HG03196 (cell line): ENCODE measurements at regions not wholly inside any gene's neighbourhood (a gene's known extent, or its start where the extent isn't known, plus 50 kb on each side); places are given as distances from the start of the nearest gene placed in this dataset.

Experiments used
- ATAC-seq: cut with Tn5 transposase; IDR thresholded peaks from one replicate; pipeline ENCODE4 v1.9.1; 2021; ENCODE audit not compliant: unreplicated experiment

DNA sequence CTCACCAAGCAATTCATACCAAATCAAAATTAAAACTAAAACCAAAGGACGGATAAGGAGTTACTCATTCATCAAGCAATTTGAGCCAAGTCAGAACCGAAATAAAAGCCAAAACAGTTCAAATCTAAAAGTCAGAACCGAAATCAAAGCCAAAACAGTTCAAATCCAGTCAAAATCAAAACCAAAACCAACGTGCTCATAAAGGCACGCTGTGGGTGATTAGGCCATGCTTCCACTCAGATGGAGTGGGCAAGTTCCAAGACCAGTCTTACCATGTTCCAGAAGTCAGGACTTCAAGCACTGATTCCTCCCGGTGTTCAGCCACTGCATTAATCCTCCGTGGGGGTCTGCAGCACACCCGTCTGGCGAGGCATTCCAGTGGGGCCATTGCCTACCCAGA, 409.3 kb downstream of the TGFB2 start:
- no peak for ATAC-seq

DNA sequence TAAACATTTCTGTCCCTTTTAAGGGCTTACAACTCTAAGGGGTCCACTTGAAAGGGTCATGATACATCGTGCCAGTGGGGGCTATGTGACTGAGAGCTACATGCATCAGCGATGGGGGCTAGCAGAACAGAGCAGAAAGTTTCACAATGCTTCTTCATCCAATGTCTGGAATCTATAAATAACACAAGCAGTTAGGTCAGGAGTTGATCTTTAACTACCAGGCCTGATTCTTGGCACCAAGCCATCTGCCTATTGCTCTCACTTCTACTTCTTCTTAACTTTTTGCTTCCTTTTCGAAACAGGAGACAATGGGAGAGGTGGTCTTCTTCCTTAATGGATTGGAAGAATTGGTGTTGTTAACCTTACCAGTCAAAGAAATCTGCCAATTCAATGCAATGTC, 410.0 kb downstream of the TGFB2 start:
- no peak for ATAC-seq

DNA sequence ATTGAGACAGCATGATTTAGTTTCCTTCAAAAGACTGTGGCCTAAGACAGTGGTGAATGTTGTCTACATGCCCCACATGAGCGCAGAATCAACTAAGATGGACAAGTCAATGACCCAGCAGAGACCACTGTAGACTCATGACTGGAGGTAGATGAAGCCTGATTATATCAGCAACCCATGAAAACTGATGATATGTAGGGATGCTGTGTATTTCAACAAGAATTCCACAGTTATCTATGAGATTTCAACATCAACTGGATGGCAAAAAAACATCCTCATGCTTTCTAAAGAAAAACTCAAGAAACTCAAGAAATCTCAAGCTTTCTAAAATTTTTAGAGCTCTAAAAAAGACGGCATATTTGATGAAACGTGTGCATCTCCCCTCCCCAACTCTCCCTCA, 413.9 kb upstream of the LYPLAL1 start:
- ATAC-seq, result no peak

DNA sequence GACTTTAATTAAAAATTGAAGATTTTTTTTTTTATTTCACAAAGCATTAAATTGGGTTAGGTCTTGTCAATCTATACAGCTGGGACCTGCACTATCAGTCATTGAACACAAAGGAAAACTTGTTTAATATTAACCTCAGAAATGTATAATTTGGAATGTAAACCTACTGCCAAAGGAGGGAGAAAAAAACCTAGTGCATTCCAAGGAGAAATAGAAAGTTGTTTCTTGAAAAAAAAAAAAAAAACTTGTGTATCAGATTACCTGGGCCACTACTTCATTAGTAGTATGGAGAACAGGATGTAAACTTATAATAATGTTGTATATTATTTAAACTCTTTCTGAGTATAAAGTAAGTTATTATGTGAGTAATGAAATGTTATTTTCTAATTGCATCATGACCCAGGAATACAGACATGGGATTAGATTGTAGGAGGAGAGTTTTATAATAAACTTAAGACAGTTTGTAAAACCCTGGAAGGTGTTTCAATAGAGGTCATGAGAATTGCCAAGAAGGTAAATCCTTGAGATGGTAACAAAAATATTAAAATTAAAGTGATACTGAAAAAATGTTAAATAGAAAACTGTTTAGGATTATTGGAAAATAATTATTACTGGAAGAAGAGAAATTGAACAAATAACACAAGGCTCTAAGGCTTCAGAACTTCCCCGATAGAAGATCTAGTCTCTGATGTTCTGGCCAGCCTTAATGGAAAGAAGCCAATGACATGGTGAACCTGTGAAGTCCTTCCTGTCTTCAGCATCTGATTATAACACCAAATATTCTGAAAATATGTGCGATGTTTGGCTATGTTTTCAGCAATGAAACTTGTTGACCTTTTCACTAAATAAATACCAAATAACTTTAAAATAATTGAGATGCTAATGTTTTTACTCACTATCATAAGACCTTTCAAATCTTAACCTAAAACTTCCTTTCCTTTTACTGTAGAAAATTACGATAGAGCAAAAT, 412.8 kb upstream of the LYPLAL1 start:
- ATAC-seq, result no peak

DNA sequence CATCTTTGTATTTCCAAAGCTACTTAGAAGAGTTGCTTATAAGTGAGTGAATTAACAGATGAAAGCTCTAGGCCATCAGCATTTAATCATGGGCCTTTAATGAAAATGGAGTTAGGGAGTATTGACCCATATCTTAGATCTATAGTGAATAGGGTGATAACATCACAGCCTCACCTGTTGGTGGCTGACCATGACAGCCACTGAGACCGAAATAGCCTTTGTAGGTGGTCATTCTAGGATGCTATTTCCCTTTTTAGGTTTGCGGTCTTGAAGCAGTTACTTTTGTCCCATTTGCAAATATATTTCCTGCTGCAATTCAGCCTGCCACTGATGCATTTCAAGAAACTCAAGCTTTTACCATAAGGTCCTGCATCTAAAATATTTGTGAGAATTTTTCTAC, 410.1 kb upstream of the LYPLAL1 start:
- no peak for ATAC-seq

DNA sequence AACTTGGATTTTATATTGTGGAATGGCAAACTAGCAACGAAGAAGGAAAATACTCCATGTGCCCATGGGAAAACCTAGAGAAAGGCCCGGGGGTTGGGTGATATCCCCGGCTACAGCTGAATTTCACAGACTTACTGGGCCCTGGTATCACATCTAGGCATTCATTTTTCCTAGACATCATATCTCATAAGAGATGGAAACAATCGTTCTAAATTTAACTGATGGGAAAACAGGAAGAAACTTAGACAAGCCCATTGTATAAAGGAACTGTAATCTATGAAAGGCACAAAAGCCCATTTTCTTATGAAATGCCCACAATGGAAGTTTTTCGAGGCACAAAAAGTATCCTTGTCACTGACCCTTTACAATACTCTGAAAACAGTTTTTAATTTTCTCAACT, 407.9 kb upstream of the LYPLAL1 start:
- ATAC-seq, result no peak

DNA sequence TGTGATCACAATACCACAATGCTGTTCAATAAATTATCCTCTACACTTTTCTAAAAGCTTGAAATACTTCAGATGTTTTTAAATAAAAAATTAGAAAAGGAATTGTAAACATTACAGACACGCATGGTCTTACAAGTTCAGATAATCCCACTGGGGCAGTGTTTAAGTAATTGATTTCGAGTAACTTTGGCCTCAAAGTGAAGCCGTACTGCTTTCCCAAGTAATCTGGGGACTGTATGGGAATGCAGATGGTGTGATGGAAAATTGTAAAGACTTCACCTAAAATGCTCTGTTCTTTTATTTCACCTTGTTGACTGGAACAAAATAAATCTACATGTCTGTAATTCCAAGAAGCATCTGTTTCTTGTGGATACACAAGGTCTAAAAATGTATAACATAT, 401.7 kb upstream of the LYPLAL1 start:
- no peak for ATAC-seq

DNA sequence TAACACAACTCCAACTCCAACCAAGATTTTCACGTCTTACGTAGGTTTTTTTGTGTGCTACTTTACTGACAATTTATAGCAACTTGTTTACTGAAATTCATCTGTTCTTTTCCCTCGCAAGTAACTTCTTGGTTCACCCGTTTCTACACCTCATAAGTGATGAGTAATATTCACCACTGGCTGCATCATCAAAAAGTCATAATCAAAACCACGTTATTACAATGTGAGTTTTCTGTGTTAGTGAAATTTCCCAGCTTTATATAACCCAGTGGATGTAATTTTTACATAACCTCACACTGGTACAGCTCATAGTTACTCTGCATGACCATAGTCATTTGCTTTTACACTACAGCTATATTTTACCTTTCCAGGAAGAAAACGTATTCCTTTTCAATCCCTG, 401.1 kb upstream of the LYPLAL1 start:
- ATAC-seq, result no peak

DNA sequence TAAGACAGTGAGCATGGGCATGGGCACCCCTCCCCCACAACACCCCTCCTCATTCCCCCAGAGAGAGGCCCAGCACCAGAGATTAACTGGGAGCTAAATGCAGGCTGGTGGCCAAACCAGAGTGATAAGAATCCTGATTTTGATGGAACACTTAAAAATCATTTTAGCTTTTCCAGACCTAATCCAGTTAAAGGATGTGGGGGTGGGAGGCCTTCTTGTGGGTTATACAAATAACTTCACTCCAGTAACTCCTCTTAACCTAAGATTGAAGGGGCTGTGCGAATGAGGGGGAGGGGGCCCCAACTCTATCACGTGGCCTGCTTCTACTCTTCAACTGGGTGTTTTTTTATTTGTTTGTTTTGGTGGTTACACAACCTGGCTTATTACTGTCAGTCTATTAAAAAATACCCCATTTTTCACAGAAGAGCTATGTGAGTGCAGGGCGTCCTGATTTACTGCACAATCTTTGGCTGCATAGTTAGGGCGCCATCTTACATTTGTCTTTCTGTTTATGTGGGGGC, 398.1 kb upstream of the LYPLAL1 start:
- ATAC-seq, result no peak

DNA sequence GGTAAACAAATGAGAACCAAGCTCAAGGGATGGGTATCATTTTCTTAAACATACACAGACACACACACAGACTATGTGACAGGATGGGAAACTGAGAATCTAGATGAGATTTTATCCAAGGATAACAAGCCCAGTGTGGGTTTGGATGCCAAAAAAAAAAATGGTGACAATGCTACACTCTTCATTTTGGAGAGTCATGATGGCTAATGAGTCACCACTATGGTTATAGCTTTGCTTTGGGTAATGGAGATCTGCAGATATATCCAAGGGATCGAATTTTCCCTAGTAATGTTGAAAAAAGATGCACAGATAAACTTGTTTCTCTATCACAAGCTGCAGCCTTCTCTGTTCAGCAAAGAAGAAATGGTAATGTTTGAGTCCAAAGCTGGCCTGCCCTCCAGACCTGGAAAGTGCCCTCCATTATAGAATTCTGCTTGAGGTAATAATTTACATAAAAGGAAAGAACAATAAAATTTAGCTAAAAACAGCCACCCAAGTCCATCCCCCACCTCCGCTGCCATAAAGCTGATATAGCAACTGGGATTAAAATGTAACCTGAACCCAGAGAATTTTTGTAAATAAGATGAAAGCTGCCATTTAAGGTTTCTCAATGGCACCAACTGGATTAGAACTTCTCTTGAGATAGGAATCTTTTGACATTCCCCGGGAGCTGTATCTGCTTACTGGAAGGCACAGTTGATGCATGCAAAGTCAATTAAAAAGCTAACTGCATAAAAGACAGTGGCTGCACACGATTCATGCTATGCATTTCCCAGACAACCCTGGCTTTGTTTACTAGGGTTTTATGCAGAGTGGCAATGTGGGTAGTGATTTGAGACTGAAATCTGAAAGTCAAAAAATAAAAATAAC, 395.2 kb upstream of the LYPLAL1 start:
- ATAC-seq, result no peak

DNA sequence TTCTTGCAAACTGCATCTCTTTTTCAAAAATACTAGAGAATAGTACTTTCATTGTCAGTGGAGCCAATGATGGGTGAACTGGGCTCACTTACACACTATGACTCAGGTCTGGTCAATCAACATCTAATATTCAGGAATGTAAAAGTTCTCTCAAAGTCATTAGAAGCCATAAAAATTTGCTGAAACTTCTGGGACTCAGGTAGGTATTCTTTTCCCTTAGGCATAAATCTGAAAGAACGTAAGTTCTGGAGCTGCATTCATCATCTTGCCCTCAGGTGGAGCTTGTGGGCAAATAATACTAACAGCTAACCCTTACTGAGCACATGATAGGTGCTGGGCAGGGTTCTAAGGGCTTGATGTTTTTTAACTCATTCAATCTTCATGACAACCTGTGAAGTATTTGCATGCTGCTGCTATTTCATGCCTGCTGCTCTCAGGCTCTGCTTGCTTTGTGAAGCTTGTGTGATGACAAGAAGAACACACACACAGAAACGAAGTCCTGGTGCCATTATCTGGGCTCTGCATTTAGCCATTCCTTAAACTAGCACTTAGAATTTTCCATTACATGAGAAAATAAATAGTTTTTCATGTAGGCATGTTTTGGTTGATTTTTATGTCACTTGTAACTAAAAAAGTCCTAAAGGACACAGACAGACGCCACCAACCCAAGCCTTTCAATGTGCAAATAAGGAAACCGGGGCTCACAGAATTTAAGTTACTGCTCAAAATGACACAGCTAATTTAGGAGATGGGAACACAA, 394.2 kb upstream of the LYPLAL1 start:
- ATAC-seq, result no peak

DNA sequence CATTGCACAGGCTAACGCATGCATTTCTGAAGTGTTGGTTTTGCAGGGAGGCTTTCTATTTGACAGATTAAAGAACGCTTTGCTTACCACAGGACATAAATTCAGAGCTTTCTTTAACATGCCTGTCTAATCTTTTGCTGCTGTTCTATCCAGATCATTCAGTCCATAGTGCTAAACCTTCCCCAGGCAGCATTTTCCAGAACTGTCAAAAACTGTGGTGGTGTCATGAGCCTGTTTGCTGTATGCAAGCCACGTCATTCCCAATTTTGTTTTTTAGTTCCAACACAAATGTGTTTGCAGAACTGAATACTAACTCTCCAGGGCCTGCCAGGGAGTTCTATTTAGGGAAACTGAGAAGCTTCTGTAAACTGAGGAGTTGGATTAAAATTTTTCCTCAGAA, 390.5 kb upstream of the LYPLAL1 start:
- ATAC-seq, result no peak

DNA sequence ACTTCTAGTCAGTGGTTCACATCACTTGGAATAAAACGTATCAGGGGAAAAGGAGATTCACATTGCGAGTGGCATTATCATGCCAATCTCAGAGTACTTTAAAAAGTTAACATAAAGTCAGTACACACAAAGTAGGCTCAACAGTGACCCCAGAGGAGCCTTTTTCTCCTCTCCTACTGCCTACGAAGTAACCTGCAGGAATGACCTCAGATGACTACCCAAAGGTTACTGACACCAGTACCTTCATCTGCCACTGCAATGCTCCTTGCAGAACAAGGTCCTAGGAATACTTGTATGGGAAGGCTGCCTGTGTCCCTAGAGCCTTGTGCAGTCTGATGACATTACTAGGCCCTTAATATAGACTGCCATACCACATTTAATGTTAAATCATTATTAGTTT, 389.8 kb upstream of the LYPLAL1 start:
- no peak for ATAC-seq

DNA sequence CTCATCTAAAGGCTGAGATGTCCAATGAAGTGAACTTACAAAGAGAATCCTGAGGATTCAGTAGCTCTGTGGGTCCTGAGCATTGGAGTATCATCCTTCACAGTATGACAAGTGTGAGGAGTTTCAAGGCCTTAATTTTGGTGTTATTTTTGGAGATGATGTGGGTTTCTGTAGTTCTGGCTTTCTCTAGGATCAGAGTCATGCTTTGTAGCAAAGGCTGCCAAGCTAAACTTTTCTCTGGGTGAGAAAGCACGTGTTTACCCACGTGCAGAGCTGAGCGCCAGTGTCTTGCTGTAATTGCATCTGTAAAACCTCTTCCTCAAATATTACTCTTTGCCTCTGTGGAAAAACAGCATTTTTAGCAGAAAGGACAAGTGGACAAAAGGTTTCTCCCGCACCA, 387.8 kb upstream of the LYPLAL1 start:
- no peak for ATAC-seq

DNA sequence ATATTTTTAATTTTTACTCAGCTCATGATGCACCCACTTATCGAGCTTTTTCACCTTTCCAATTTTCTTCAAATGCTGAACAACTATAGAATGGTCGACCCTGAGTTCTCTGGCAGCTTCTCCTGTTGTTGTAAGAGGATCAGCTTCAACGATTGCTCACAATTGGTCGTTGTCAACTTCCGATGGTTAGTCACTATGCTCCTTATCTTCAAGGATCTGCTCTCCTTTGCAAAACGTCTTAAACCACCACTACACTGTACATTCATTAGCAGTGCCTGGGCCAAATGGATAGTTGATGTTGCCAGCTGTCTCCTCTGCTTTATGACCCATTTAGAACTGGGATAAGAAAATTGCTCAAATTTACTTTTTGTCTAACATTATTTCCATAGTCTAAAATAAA, 385.9 kb upstream of the LYPLAL1 start:
- ATAC-seq, result no peak

DNA sequence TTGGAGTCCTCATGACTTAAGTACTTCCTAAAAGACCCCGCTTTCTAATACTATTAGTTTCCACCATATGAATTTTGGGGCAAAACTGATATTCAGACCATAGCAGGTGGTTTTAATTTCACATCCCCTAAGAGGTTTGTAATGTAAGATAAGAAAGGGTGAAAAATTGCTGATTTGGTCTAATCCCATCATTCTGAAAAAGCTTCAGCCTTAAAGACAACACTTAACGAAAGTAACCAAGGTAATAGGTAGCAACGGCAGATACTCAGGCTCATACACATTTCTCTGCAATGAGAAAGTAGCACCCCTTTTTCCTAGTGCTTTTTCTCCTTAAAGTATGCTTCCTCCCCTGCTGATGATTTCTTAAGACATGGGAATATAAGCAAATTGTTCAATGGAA, 376.9 kb upstream of the LYPLAL1 start:
- ATAC-seq, result no peak

DNA sequence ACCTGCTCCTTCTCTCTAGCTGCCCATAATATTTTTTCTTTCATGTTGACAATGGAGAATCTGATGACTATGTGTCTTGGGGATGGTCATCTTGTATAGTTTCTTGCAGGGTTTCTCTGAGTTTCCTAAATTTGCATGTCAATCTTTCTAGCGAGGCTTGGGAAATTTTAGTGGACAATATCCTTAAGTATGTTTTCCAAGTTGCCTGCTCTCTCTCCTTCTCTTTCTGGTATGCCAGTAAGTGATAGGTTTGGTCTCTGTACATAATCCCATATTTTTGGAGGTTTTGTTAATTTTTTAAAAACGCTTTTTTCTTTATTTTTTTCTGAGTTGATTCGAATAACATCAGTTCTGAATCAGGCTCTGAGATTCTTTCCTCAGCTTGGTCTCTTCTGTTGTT, 370.9 kb upstream of the LYPLAL1 start:
- ATAC-seq, result no peak

DNA sequence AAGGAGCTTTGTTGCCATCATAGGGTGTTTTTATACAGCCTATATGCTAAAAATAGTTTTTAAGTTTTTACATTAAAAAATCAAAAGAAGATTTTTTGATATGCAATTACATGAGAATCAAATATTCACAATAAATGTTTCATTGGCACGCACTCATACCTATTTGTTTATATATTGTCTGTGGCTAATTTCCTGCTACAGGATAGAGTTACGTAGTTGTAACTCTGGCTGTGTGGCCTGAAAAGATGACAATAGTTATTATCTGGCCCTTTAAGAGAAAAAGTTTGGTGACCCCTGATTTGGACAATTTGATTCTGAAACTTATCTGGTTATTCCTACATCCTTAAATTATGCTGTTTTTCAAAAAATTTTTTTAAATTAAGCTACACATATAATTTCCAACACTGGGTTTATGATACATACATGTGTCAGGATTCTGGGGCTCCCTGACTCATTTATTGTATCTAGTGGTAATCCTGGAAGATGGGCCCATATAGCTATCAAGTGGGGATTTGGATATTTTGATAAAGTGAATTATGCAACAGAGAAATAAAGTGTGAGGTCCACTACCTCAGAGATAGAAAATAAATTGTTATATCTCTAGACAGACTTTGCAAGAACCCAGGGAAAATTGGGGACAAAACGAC, 370.2 kb upstream of the LYPLAL1 start:
- ATAC-seq, result no peak

DNA sequence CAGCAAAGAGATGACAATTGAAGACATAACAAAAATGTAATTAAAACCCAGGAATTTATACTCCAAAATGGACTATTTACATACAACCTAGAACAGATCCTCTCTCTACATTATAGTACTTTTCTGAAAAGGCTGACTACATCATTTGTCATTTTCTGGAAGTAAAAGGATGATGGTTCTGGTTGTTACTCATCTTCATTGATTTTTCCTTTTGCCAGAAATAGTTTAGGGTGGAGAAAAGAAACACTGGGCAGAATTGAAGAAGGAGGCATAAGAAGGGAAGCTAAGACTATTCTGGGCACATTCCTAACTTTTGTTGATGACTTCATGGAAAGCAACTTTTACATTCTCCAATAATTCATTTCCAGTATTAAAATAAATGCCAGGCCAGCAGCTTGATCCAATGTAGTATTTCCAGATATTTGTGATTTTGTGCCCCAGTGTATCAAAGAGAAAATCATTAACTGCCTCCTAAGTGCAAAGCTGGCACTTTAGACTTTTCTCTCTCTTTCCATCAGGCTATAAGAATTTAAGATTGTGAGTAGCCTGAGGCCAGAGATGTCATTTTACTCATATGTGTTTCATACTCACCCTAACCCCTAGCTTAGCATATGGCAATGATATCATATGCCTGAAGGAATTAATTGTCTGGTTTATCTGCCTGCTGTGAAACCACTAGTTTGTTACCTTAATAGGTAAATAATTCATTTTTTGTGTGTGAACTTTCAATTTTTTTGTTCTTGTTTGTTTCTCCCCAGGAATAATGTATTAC, 369.5 kb upstream of the LYPLAL1 start:
- no peak for ATAC-seq

DNA sequence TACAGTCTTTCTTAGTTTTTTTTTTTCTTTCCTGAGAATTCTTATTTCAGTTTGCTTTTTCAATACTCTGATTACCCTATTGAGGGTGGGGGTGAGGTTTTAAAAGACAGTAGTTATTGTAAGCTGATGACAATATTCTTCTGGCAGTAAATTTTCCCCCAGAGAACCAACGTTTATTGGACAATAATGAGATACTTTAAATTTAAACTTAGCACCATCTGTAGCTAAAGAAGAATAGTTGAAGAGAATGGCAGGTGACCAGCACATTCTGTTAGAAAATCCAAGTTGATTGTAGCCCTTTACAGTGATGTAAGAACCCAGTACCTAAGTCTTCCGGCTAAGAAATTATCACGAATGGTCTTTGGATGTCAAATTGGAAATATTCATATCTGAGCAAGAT, 364.6 kb upstream of the LYPLAL1 start:
- no peak for ATAC-seq
